Hepatocyte (in vitro differentiated cells): ENCODE measurements at regions not wholly inside any gene's neighbourhood (a gene's known extent, or its start where the extent isn't known, plus 50 kb on each side); places are given as distances from the start of the nearest gene placed in this dataset.

Experiments
- CTCF ChIP-seq: fragments of 200-600 bp; sonication (generic); IDR thresholded peaks from 2 replicates; pipeline ENCODE4 v1.5.1; 2016; ENCODE audit warnings: antibody characterized with exemption, mild to moderate bottlenecking; ENCODE audit not compliant: poor library complexity
- EZH2phosphoT487 ChIP-seq: fragments of 200-600 bp; sonication (generic); IDR thresholded peaks from one replicate; pipeline ENCODE4 v1.6.1; 2018; ENCODE audit warnings: antibody characterized with exemption, mild to moderate bottlenecking, low read depth, moderate library complexity; ENCODE audit not compliant: unreplicated experiment, severe bottlenecking

GRCh38 chr5:17352223-17352622, 134.8 kb downstream of the BASP1 start:
- no peak for TF ChIP-seq CTCF
- TF ChIP-seq EZH2phosphoT487, result no peak
